Mesenchymal stem cell (in vitro differentiated cells and primary cell): ENCODE measurements at regions not wholly inside any gene's neighbourhood (a gene's known extent, or its start where the extent isn't known, plus 50 kb on each side); places are given as distances from the start of the nearest gene placed in this dataset.

Experiments used
- DNase-seq: peaks from one replicate; pipeline ENCODE4 v3.0.0-alpha.2; 2013
- H2AFZ ChIP-seq: one replicate; pipeline ENCODE4 v1.6.1; 2013; ENCODE audit warnings: low read depth, mild to moderate bottlenecking, control low read depth, inconsistent platforms, low read length, moderate library complexity
- H2AK5ac ChIP-seq: 2 replicates; pipeline ENCODE4 v1.6.1; 2013; ENCODE audit warnings: low read length, moderate library complexity, mild to moderate bottlenecking, inconsistent platforms; ENCODE audit not compliant: severe bottlenecking
- H2BK120ac ChIP-seq: one replicate; pipeline ENCODE4 v1.6.1; 2013; ENCODE audit warnings: low read depth, mild to moderate bottlenecking, inconsistent platforms, low read length, moderate library complexity
- H2BK12ac ChIP-seq, 2 experiments: one replicate each; pipeline ENCODE4 v1.6.1; 2013; ENCODE audit warnings: inconsistent platforms in 2 of 2, low read length in 2 of 2, mild to moderate bottlenecking in 2 of 2, moderate library complexity in 2 of 2, control low read depth in 1 of 2
- H2BK15ac ChIP-seq: one replicate; pipeline ENCODE4 v1.6.1; 2013; ENCODE audit warnings: mild to moderate bottlenecking, low read depth, inconsistent platforms; ENCODE audit not compliant: poor library complexity, severe bottlenecking
- H2BK5ac ChIP-seq: 2 replicates; pipeline ENCODE4 v1.6.1; 2013; ENCODE audit warnings: low read depth, mild to moderate bottlenecking, low read length, control low read depth, inconsistent platforms; ENCODE audit not compliant: poor library complexity, severe bottlenecking
- H3K14ac ChIP-seq, 2 experiments: one replicate each; pipeline ENCODE4 v1.6.1; 2013; ENCODE audit warnings: inconsistent platforms in 2 of 2, low read length in 2 of 2, control low read depth in 1 of 2, mild to moderate bottlenecking in 1 of 2, moderate library complexity in 1 of 2
- H3K18ac ChIP-seq, 2 experiments: one replicate each; pipeline ENCODE4 v1.6.1; 2013; ENCODE audit warnings: inconsistent platforms in 2 of 2, low read length in 2 of 2, control low read depth in 1 of 2, low read depth in 1 of 2, mild to moderate bottlenecking in 1 of 2
- H3K23ac ChIP-seq, 2 experiments: one replicate each; pipeline ENCODE4 v1.6.1; 2013; ENCODE audit warnings: inconsistent platforms in 2 of 2, low read length in 2 of 2, mild to moderate bottlenecking in 2 of 2, moderate library complexity in 2 of 2, control low read depth in 1 of 2
- H3K27ac ChIP-seq: 2 replicates; pipeline ENCODE4 v1.5.1; 2013; ENCODE audit warnings: mild to moderate bottlenecking, moderate library complexity, low read length, control low read depth, inconsistent platforms; ENCODE audit not compliant: poor library complexity, severe bottlenecking
- H3K27me3 ChIP-seq, 2 experiments: 2 replicates each; pipeline versions ENCODE4 v1.6.1 to v1.7.0; 2013; ENCODE audit warnings: low read length in 2 of 2, mild to moderate bottlenecking in 2 of 2, moderate library complexity in 2 of 2, control low read depth in 1 of 2, inconsistent platforms in 1 of 2; ENCODE audit not compliant: control insufficient read depth in 1 of 2, insufficient read depth in 1 of 2
- H3K36me3 ChIP-seq, 2 experiments: 2 replicates each; pipeline versions ENCODE4 v1.6.1 to v1.7.0; 2013; ENCODE audit warnings: low read length in 2 of 2, control low read depth in 1 of 2, inconsistent platforms in 1 of 2, low read depth in 1 of 2, mild to moderate bottlenecking in 1 of 2; ENCODE audit not compliant: insufficient read depth in 2 of 2, control insufficient read depth in 1 of 2
- H3K4ac ChIP-seq, 2 experiments: one replicate each; pipeline ENCODE4 v1.6.1; 2013; ENCODE audit warnings: inconsistent platforms in 2 of 2, low read length in 2 of 2, mild to moderate bottlenecking in 2 of 2, moderate library complexity in 2 of 2, control low read depth in 1 of 2, low read depth in 1 of 2
- H3K4me1 ChIP-seq: 2 replicates; pipeline ENCODE4 v1.6.1; 2013; ENCODE audit warnings: low read depth, low read length, control low read depth; ENCODE audit not compliant: control insufficient read depth, insufficient read depth
- H3K4me2 ChIP-seq: 2 replicates; pipeline ENCODE4 v1.6.1; 2013; ENCODE audit warnings: low read length, mild to moderate bottlenecking, inconsistent platforms; ENCODE audit not compliant: poor library complexity, severe bottlenecking
- H3K4me3 ChIP-seq, 2 experiments: 2 replicates each; pipeline versions ENCODE4 v1.5.1 to v1.7.0; 2013; ENCODE audit warnings: low read length in 2 of 2, mild to moderate bottlenecking in 2 of 2, control low read depth in 1 of 2, low read depth in 1 of 2; ENCODE audit not compliant: insufficient read depth in 1 of 2
- H3K79me1 ChIP-seq: replicated peaks from 2 replicates; pipeline ENCODE4 v1.6.1; 2013; ENCODE audit warnings: mild to moderate bottlenecking, control low read depth, low read length, inconsistent platforms; ENCODE audit not compliant: poor library complexity, severe bottlenecking
- H3K9ac ChIP-seq: 2 replicates; pipeline ENCODE4 v1.7.0; 2013; ENCODE audit warnings: mild to moderate bottlenecking, low read length, moderate library complexity
- H3K9me3 ChIP-seq: 2 replicates; pipeline ENCODE4 v1.7.0; 2013; ENCODE audit warnings: mild to moderate bottlenecking, low read length; ENCODE audit not compliant: control insufficient read depth
- H4K8ac ChIP-seq: one replicate; pipeline ENCODE4 v1.6.1; 2013; ENCODE audit warnings: inconsistent platforms, mild to moderate bottlenecking, low read length, moderate library complexity
- H4K91ac ChIP-seq: one replicate; pipeline ENCODE4 v1.6.1; 2013; ENCODE audit warnings: mild to moderate bottlenecking, low read length, inconsistent platforms
- WGBS: methylation state at CpG from one replicate; pipeline ENCODE4 v1.1.7; 2013; ENCODE audit warnings: mixed read lengths; 5-methylcytosine and 5-hydroxymethylcytosine counted together

GRCh38 chr7:45408409-45408737 is 165.8 kb upstream of the ADCY1 start:
- Histone ChIP-seq H2BK120ac (no peak overlapping the region), H3K79me1 (no peaks in the 10 kb centered on the region), H3K18ac (no peak overlapping the region), H3K36me3 (no peaks in the 10 kb centered on the region), H2BK5ac (no peak overlapping the region), H3K23ac (no peak overlapping the region), H2AK5ac (no peak overlapping the region), H3K9ac (no peak overlapping the region), H4K91ac (no peak overlapping the region), H3K4me1 (no peaks in the 10 kb centered on the region), H3K9me3 (peaks cover 18% of the 10 kb centered on the region), H2BK15ac (no peak overlapping the region), H3K4me2 (no peak overlapping the region), H3K4me3 (no peak overlapping the region), H3K27ac (no peak overlapping the region), H4K8ac (no peak overlapping the region), H3K14ac (no peak overlapping the region), H3K4ac (no peak overlapping the region), H2BK12ac (no peak overlapping the region), H2AFZ (no peak overlapping the region), H3K27me3 (no peaks in the 10 kb centered on the region)
- 94% methylated on average over 5 of the region's 5 CpGs for WGBS
- DNase-seq = no peak

GRCh38 chr7:45410893-45411292 is 163.3 kb upstream of the ADCY1 start:
- H3K4me3 ChIP-seq = no peak overlapping the region
- H3K9ac ChIP-seq = no peak overlapping the region
- H3K27me3 ChIP-seq = no peaks in the 10 kb centered on the region
- no peak for DNase-seq
- H2AK5ac ChIP-seq = no peak overlapping the region
- H3K4me1 ChIP-seq = no peaks in the 10 kb centered on the region
- no peak overlapping the region for H2BK15ac ChIP-seq
- H2BK5ac ChIP-seq = no peak overlapping the region
- H3K14ac ChIP-seq = no peak overlapping the region
- no peak overlapping the region for H2AFZ ChIP-seq
- no peak overlapping the region for H3K4me2 ChIP-seq
- no peak overlapping the region for H2BK120ac ChIP-seq
- H4K91ac ChIP-seq = no peak overlapping the region
- H3K27ac ChIP-seq = no peak overlapping the region
- no peak overlapping the region for H4K8ac ChIP-seq
- H2BK12ac ChIP-seq = no peak overlapping the region
- no peak overlapping the region for H3K23ac ChIP-seq
- H3K36me3 ChIP-seq = no peaks in the 10 kb centered on the region
- H3K4ac ChIP-seq = no peak overlapping the region
- 0% methylated on average over 1 of the region's 2 CpGs for WGBS
- no peaks in the 10 kb centered on the region for H3K79me1 ChIP-seq
- no peak overlapping the region for H3K18ac ChIP-seq
- H3K9me3 ChIP-seq = peaks cover 12% of the 10 kb centered on the region

GRCh38 chr7:45413419-45413818 is 160.7 kb upstream of the ADCY1 start:
- no peaks in the 10 kb centered on the region for H3K36me3 ChIP-seq
- no peak overlapping the region for H3K4ac ChIP-seq
- no peak overlapping the region for H3K9ac ChIP-seq
- H3K79me1 ChIP-seq = no peaks in the 10 kb centered on the region
- H3K4me1 ChIP-seq = no peaks in the 10 kb centered on the region
- no peak overlapping the region for H3K4me2 ChIP-seq
- no peak overlapping the region for H3K18ac ChIP-seq
- H2AFZ ChIP-seq = no peak overlapping the region
- no peak overlapping the region for H3K14ac ChIP-seq
- no peak overlapping the region for H4K91ac ChIP-seq
- H2BK15ac ChIP-seq = no peak overlapping the region
- H2BK120ac ChIP-seq = no peak overlapping the region
- no peaks in the 10 kb centered on the region for H3K27me3 ChIP-seq
- no peak overlapping the region for H2BK12ac ChIP-seq
- no peak overlapping the region for H3K23ac ChIP-seq
- H2AK5ac ChIP-seq = no peak overlapping the region
- H2BK5ac ChIP-seq = no peak overlapping the region
- WGBS = 93% methylated on average over 2 of the region's 3 CpGs
- DNase-seq = no peak
- no peak overlapping the region for H4K8ac ChIP-seq
- H3K9me3 ChIP-seq = peaks cover 12% of the 10 kb centered on the region
- no peak overlapping the region for H3K27ac ChIP-seq
- no peak overlapping the region for H3K4me3 ChIP-seq

- no peaks in the 10 kb centered on the region for H3K36me3 ChIP-seq
- H3K9me3 ChIP-seq = peaks cover 12% of the 10 kb centered on the region
- H4K91ac ChIP-seq = no peak overlapping the region
- H3K18ac ChIP-seq = no peak overlapping the region
- H2BK15ac ChIP-seq = no peak overlapping the region
- no peak overlapping the region for H3K4me3 ChIP-seq
- H2BK120ac ChIP-seq = no peak overlapping the region
- H3K4ac ChIP-seq = no peak overlapping the region
- no peak overlapping the region for H3K4me2 ChIP-seq
- no peak overlapping the region for H3K23ac ChIP-seq
- no peak overlapping the region for H4K8ac ChIP-seq
- H2BK5ac ChIP-seq = no peak overlapping the region
- H3K27me3 ChIP-seq = no peaks in the 10 kb centered on the region
- no peak overlapping the region for H3K14ac ChIP-seq
- 80% methylated on average over 3 of the region's 4 CpGs for WGBS
- H3K4me1 ChIP-seq = no peaks in the 10 kb centered on the region
- no peak overlapping the region for H3K9ac ChIP-seq
- no peak overlapping the region for H3K27ac ChIP-seq
- no peak for DNase-seq
- H2AFZ ChIP-seq = no peak overlapping the region
- H2AK5ac ChIP-seq = no peak overlapping the region
- no peaks in the 10 kb centered on the region for H3K79me1 ChIP-seq
- no peak overlapping the region for H2BK12ac ChIP-seq
Measured at GRCh38 chr7:45414226-45414625, 159.9 kb upstream of the ADCY1 start.
